Suprapubic skin (tissue), 4 donors: ENCODE measurements at regions not wholly inside any gene's neighbourhood (a gene's known extent, or its start where the extent isn't known, plus 50 kb on each side); places are given as distances from the start of the nearest gene placed in this dataset.
"Not testable (repeated sequence)": the region's sequence is repeated elsewhere in the genome, so short reads cannot be mapped to it uniquely, and the experiment has no call there.

Source experiments
- DNase-seq, 2 donors: peaks; one replicate each; pipeline ENCODE4 v3.0.0-alpha.2; 2019; ENCODE audit warnings: low spot score in 2 of 2
- H3K27ac ChIP-seq: fragments of 200-600 bp; sonication (generic); one replicate; pipeline ENCODE4 v1.5.1; 2019
- H3K27me3 ChIP-seq: fragments of 200-600 bp; sonication (generic); one replicate; pipeline ENCODE4 v1.5.1; 2019
- H3K36me3 ChIP-seq: fragments of 200-600 bp; sonication (generic); one replicate; pipeline ENCODE4 v1.5.1; 2019
- H3K4me1 ChIP-seq: fragments of 200-600 bp; sonication (generic); one replicate; pipeline ENCODE4 v1.5.1; 2019
- H3K4me3 ChIP-seq: fragments of 200-600 bp; sonication (generic); one replicate; pipeline ENCODE4 v1.5.1; 2019; ENCODE audit warnings: mild to moderate bottlenecking
- H3K9me3 ChIP-seq: fragments of 200-600 bp; sonication (generic); one replicate; pipeline ENCODE4 v1.5.1; 2019
- EP300 ChIP-seq: sonication (generic); formaldehyde crosslinking; IDR thresholded peaks from one replicate; pipeline ENCODE4 v1.6.1; 2017; ENCODE audit warnings: antibody characterized with exemption
- POLR2A ChIP-seq, 2 donors: fragments of 450-650 bp; IDR thresholded peaks; one replicate each; pipeline ENCODE4 v1.6.1; 2017; ENCODE audit warnings: antibody characterized with exemption in 2 of 2, mild to moderate bottlenecking in 2 of 2, moderate library complexity in 2 of 2
- POLR2AphosphoS5 ChIP-seq, 3 donors: sonication (generic); formaldehyde crosslinking; IDR thresholded peaks; one replicate each; pipeline ENCODE4 v1.6.1; 2017; ENCODE audit warnings: antibody characterized with exemption in 3 of 3
- WGBS: methylation state at CpG from one replicate; pipeline ENCODE4 v1.1.5; 2018; 5-methylcytosine and 5-hydroxymethylcytosine counted together
- TF ChIP-seq, protein P1 (sequence below), 2 donors: fragments of 200-600 bp in 1 of 2; fragments of 450-650 bp in 1 of 2; sonication (generic) in 1 of 2; IDR thresholded peaks; one replicate each; pipeline ENCODE4 v1.5.1; 2016 to 2019; ENCODE audit warnings: antibody characterized with exemption in 2 of 2, mild to moderate bottlenecking in 1 of 2, moderate library complexity in 1 of 2

DNA sequence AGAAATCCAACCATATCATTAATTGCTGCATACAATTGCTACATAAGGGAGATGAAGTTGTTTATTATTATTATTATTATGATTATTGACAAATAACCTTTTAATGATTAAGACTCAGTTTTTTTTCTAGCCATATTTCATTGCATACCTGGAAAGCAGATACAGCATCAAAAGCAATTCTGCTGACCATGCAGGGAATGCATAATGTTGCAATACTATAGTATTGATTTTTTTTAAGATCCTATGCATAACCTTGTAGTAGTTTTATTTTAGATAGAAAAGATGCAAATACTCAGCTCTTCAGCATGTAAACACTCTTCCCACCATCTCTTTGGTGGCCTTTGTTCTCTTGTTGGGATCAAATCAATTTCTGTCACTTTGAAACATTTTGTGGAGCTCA is 300.9 kb upstream of the MAP3K7 start:
- no peak for TF ChIP-seq POLR2AphosphoS5 (IDR thresholded peaks at IDR 0.05)
- no peak for TF ChIP-seq POLR2A (IDR thresholded peaks at IDR 0.05)
- TF ChIP-seq, protein P1, sequence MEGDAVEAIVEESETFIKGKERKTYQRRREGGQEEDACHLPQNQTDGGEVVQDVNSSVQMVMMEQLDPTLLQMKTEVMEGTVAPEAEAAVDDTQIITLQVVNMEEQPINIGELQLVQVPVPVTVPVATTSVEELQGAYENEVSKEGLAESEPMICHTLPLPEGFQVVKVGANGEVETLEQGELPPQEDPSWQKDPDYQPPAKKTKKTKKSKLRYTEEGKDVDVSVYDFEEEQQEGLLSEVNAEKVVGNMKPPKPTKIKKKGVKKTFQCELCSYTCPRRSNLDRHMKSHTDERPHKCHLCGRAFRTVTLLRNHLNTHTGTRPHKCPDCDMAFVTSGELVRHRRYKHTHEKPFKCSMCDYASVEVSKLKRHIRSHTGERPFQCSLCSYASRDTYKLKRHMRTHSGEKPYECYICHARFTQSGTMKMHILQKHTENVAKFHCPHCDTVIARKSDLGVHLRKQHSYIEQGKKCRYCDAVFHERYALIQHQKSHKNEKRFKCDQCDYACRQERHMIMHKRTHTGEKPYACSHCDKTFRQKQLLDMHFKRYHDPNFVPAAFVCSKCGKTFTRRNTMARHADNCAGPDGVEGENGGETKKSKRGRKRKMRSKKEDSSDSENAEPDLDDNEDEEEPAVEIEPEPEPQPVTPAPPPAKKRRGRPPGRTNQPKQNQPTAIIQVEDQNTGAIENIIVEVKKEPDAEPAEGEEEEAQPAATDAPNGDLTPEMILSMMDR (IDR thresholded peaks at IDR 0.05), result no peak
- TF ChIP-seq EP300, result no peak
- Histone ChIP-seq H3K27me3 (no peaks in the 10 kb centered on the region), H3K27ac (no peak overlapping the region), H3K4me1 (no peaks in the 10 kb centered on the region), H3K36me3 (no peaks in the 10 kb centered on the region), H3K9me3 (peaks cover 8% of the 10 kb centered on the region), H3K4me3 (no peak overlapping the region)
- no peak for DNase-seq

DNA sequence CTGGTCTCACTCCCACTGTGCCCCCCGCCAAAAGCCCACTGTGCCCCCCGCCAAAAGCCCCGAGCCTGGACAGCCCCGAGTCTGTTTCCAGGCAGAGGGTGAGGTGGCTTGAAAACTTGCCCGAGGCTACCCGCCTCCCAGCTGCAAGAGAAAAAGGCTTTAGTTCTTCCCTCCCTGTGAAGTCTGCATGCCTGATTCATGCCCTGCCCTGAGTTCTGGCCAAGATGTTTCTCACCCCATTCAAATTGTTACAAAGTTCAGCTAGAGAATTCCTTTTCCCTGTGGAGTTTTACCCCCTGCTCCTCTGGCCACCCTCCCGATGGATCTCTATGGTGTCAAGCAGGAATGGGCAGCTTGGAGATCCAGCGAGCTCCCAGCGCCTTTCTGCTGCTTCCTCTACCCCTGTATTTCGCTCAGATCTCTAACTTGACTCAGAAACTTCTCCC is 298.8 kb upstream of the MAP3K7 start:
- Histone ChIP-seq H3K4me3 (no peak overlapping the region), H3K27ac (no peak overlapping the region), H3K9me3 (peaks cover 9% of the 10 kb centered on the region), H3K27me3 (no peaks in the 10 kb centered on the region), H3K36me3 (no peaks in the 10 kb centered on the region), H3K4me1 (no peaks in the 10 kb centered on the region)
- WGBS, result 61% methylated on average over 4 of the region's 10 CpGs
- TF ChIP-seq POLR2A (IDR thresholded peaks at IDR 0.05) (no peak), POLR2AphosphoS5 (IDR thresholded peaks at IDR 0.05) (no peak), EP300 (no peak)
- TF ChIP-seq, protein P1 (IDR thresholded peaks at IDR 0.05), result no peak
- DNase-seq, result no peak

DNA sequence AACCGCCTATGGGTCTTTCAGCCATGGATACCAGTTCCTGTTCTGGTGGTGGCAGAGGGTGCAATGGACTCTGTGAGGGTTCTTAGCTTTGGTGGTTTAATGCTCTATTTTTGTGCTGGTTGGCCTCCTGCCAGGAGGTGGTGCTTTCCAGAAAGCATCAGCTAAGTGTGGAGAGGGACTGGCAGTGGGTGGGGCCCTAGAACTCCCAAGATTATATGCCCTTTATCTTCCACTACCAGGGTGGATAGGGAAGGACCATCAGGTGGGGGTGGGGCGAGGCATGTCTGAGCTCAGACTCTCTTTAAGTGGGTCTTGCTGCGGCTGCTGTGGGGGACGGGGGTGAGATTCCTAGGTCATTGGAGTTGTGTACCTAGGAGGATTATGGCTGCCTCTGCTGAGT is 298.3 kb upstream of the MAP3K7 start:
- H3K4me3 ChIP-seq, H3K9me3 ChIP-seq, H3K27me3 ChIP-seq, DNase-seq, H3K4me1 ChIP-seq, H3K27ac ChIP-seq, H3K36me3 ChIP-seq: not testable (repeated sequence)
- 100% methylated on average over 1 of the region's 4 CpGs for WGBS

DNA sequence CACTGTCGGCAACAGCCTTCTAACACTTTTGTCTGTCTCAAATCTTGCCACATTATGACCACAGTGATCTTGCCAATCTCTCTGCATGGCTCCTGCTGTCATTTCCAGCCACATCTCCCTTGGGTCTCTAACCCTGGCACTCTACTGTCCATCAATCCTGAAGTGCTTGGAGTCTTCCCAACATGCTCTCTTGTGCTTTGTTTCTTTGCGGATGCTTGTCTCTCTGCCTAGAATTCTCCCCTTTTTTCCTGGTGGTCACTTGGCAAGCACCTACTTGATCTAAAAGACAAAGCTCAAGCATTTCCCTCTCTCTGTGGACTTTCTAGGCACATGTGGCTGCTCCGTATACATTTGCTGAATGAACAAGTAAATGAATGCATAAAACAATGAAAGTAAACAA is 290.7 kb upstream of the MAP3K7 start:
- Histone ChIP-seq H3K4me1 (no peaks in the 10 kb centered on the region), H3K9me3 (peaks cover 5% of the 10 kb centered on the region), H3K36me3 (no peaks in the 10 kb centered on the region), H3K27ac (no peak overlapping the region), H3K27me3 (no peaks in the 10 kb centered on the region), H3K4me3 (no peak overlapping the region)
- TF ChIP-seq POLR2A (IDR thresholded peaks at IDR 0.05) (no peak), EP300 (no peak), POLR2AphosphoS5 (IDR thresholded peaks at IDR 0.05) (no peak)
- TF ChIP-seq, protein P1 (IDR thresholded peaks at IDR 0.05), result no peak
- no peak for DNase-seq
- 85% methylated on average over 3 of the region's 3 CpGs for WGBS

DNA sequence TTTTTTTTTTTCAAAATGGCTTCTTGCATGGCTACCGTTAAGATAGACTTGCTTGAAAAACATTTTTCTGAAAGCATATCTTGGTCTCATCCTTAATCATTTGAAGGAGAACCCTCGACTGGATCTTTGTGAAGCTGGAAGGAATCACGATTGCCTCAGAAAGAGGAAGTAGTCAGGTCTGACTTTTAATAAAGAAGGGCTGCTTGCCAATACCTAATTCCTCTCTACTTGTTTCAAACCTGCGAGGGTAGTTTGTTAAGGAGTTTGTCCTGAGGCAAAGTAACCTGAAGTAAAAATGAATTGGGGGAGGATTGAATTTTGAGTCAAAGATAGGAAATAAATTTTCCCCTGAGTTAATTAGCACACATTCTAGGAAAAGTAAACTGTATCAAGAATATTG is 288.1 kb upstream of the MAP3K7 start:
- no peaks in the 10 kb centered on the region for H3K36me3 ChIP-seq
- no peak for DNase-seq
- TF ChIP-seq POLR2A (IDR thresholded peaks at IDR 0.05), result no peak
- TF ChIP-seq POLR2AphosphoS5 (IDR thresholded peaks at IDR 0.05), result no peak
- TF ChIP-seq EP300, result no peak
- TF ChIP-seq, protein P1 (IDR thresholded peaks at IDR 0.05), result no peak
- WGBS, result 30% methylated on average over 4 of the region's 4 CpGs
- H3K4me3 ChIP-seq, result no peak overlapping the region
- no peak overlapping the region for H3K27ac ChIP-seq
- no peaks in the 10 kb centered on the region for H3K4me1 ChIP-seq
- H3K9me3 ChIP-seq, result peaks cover 5% of the 10 kb centered on the region
- H3K27me3 ChIP-seq, result no peaks in the 10 kb centered on the region

DNA sequence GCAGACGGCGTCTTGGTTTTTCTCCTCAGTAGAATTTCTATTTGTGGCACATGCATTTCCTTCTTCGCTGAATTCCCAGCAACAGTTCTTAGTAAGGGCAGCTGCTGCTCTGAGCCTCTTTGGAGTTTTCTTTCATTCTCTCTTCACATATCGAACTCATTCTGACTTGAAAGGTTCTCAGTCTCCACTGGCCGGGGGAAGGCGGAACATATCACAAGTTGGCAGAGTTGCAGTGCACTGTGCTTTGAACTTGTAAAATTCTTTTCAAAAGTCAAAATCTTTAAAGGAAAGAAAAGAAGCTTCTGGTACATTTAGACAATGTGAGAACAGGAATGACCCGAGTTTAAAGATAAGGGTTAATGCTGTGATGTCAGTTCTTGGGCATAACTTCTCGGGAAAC is 286.1 kb upstream of the MAP3K7 start:
- TF ChIP-seq POLR2AphosphoS5 (IDR thresholded peaks at IDR 0.05), result no peak
- H3K27me3 ChIP-seq, result no peaks in the 10 kb centered on the region
- H3K9me3 ChIP-seq, result no peaks in the 10 kb centered on the region
- WGBS, result 49% methylated on average over 8 of the region's 8 CpGs
- H3K4me1 ChIP-seq, result no peaks in the 10 kb centered on the region
- H3K4me3 ChIP-seq, result no peak overlapping the region
- no peak overlapping the region for H3K27ac ChIP-seq
- H3K36me3 ChIP-seq, result no peaks in the 10 kb centered on the region
- no peak for DNase-seq
